Cardiac septum (tissue), 1 donor: ENCODE measurements at regions not wholly inside any gene's neighbourhood (a gene's known extent, or its start where the extent isn't known, plus 50 kb on each side); places are given as distances from the start of the nearest gene placed in this dataset.

Experiments
- DNase-seq: peaks from one replicate; pipeline ENCODE4 v3.0.0-alpha.2; 2020; ENCODE audit warnings: low spot score
- intact Hi-C: fragments of 100-400 bp; cut with DNase I; formaldehyde crosslinking; loops from one replicate; pipeline ENCODE4 v1.14.0; 2022
- donor health status: DM: no; HTN: no; CAD: no.

- no peak for DNase-seq
- intact Hi-C loops: no loop called here
Observed at GRCh38 chr10:65827359-65827758, 1098.5 kb upstream of the LRRTM3 start.

GRCh38 chr10:65838811-65839210 is 1087.0 kb upstream of the LRRTM3 start:
- DNase-seq: no peak
- intact Hi-C loops: no loop called here

- intact Hi-C loops: no loop called here
- DNase-seq: no peak
Observed at GRCh38 chr10:65843203-65843602, 1082.6 kb upstream of the LRRTM3 start.

- intact Hi-C loops: no loop called here
- no peak for DNase-seq
Observed at GRCh38 chr10:65845916-65846315, 1079.9 kb upstream of the LRRTM3 start.

GRCh38 chr10:65846541-65846940 is 1079.3 kb upstream of the LRRTM3 start:
- DNase-seq: no peak
- intact Hi-C loops: no loop called here

- DNase-seq: no peak
Observed at GRCh38 chr10:65846949-65847348, 1078.9 kb upstream of the LRRTM3 start.

GRCh38 chr10:65847436-65848230 is 1078.2 kb upstream of the LRRTM3 start:
- intact Hi-C loops: no loop called here
- no peak for DNase-seq

More at GRCh38 chr10:65846949-65847348, 1078.9 kb upstream of the LRRTM3 start:
- intact Hi-C loops: no loop called here

- intact Hi-C loops: no loop called here
- DNase-seq: no peak
Observed at GRCh38 chr10:65858841-65859240, 1067.0 kb upstream of the LRRTM3 start.

- DNase-seq: no peak
- intact Hi-C loops: no loop called here
Observed at GRCh38 chr10:65861249-65861648, 1064.6 kb upstream of the LRRTM3 start.
